ENCODE measurements at regions not wholly inside any gene's neighbourhood (a gene's known extent, or its start where the extent isn't known, plus 50 kb on each side); places are given as distances from the start of the nearest gene placed in this dataset.
"Not testable (repeated sequence)": the region's sequence is repeated elsewhere in the genome, so short reads cannot be mapped to it uniquely, and the experiment has no call there.

- no peaks in the 10 kb centered on the region for H3K27me3 Mint-ChIP-seq
- no peak for TF ChIP-seq CTCF (IDR thresholded peaks at IDR 0.05; ENCODE audit: unreplicated experiment)
- no peaks in the 10 kb centered on the region for H3K36me3 Mint-ChIP-seq (ENCODE audit: insufficient read depth)
- no peaks in the 10 kb centered on the region for H3K4me1 Mint-ChIP-seq (ENCODE audit: low read depth)
- no peak overlapping the region for H3K27ac Mint-ChIP-seq
- H3K4me3 Mint-ChIP-seq (ENCODE audit: low read depth): no peak overlapping the region
- H3K9me3 Mint-ChIP-seq (ENCODE audit: low read depth): peaks cover 2% of the 10 kb centered on the region
- no peak for DNase-seq (ENCODE audit: low spot score, unreplicated experiment)
These were observed 156.2 kb downstream of the NFKBIZ start for GRCh38 chr3:102005551-102005950.

GRCh38 chr3:102006812-102007485 is 157.6 kb downstream of the NFKBIZ start:
- Mint-ChIP-seq H3K4me3 (ENCODE audit: low read depth) (no peak overlapping the region), H3K27me3 (no peaks in the 10 kb centered on the region), H3K36me3 (ENCODE audit: insufficient read depth) (no peaks in the 10 kb centered on the region), H3K4me1 (ENCODE audit: low read depth) (no peaks in the 10 kb centered on the region), H3K9me3 (ENCODE audit: low read depth) (peaks cover 7% of the 10 kb centered on the region), H3K27ac (no peak overlapping the region)
- TF ChIP-seq CTCF (IDR thresholded peaks at IDR 0.05; ENCODE audit: unreplicated experiment): no peak
- no peak for DNase-seq (ENCODE audit: low spot score, unreplicated experiment)

- H3K27me3 Mint-ChIP-seq; DNase-seq (ENCODE audit: low spot score, unreplicated experiment); H3K36me3 Mint-ChIP-seq (ENCODE audit: insufficient read depth); H3K4me3 Mint-ChIP-seq (ENCODE audit: low read depth); H3K4me1 Mint-ChIP-seq (ENCODE audit: low read depth); H3K27ac Mint-ChIP-seq: not testable (repeated sequence)
- H3K9me3 Mint-ChIP-seq (ENCODE audit: low read depth): peaks cover 11% of the 10 kb centered on the region
These were observed 159.1 kb downstream of the NFKBIZ start for GRCh38 chr3:102008436-102008835.

- H3K36me3 Mint-ChIP-seq (ENCODE audit: insufficient read depth): no peaks in the 10 kb centered on the region
- no peaks in the 10 kb centered on the region for H3K4me1 Mint-ChIP-seq (ENCODE audit: low read depth)
- H3K27ac Mint-ChIP-seq: no peak overlapping the region
- peaks cover 3% of the 10 kb centered on the region for H3K27me3 Mint-ChIP-seq
- peaks cover 4% of the 10 kb centered on the region for H3K9me3 Mint-ChIP-seq (ENCODE audit: low read depth)
- TF ChIP-seq CTCF (IDR thresholded peaks at IDR 0.05; ENCODE audit: unreplicated experiment): no peak
- H3K4me3 Mint-ChIP-seq (ENCODE audit: low read depth): no peak overlapping the region
- DNase-seq (ENCODE audit: low spot score, unreplicated experiment): no peak
These were observed 167.1 kb downstream of the NFKBIZ start for GRCh38 chr3:102016417-102016816.

- no peak overlapping the region for H3K27ac Mint-ChIP-seq
- peaks cover under 1% of the 10 kb centered on the region for H3K9me3 Mint-ChIP-seq (ENCODE audit: low read depth)
- H3K36me3 Mint-ChIP-seq (ENCODE audit: insufficient read depth): no peaks in the 10 kb centered on the region
- no peak for TF ChIP-seq CTCF (IDR thresholded peaks at IDR 0.05; ENCODE audit: unreplicated experiment)
- no peaks in the 10 kb centered on the region for H3K4me1 Mint-ChIP-seq (ENCODE audit: low read depth)
- peaks cover 3% of the 10 kb centered on the region for H3K27me3 Mint-ChIP-seq
- no peak overlapping the region for H3K4me3 Mint-ChIP-seq (ENCODE audit: low read depth)
- DNase-seq (ENCODE audit: low spot score, unreplicated experiment): no peak
These were observed 168.5 kb downstream of the NFKBIZ start for GRCh38 chr3:102017784-102018183.

- DNase-seq (ENCODE audit: low spot score, unreplicated experiment): no peak
- H3K27ac Mint-ChIP-seq: no peak overlapping the region
- no peaks in the 10 kb centered on the region for H3K36me3 Mint-ChIP-seq (ENCODE audit: insufficient read depth)
- TF ChIP-seq CTCF (IDR thresholded peaks at IDR 0.05; ENCODE audit: unreplicated experiment): no peak
- H3K27me3 Mint-ChIP-seq: peaks cover 3% of the 10 kb centered on the region
- H3K4me1 Mint-ChIP-seq (ENCODE audit: low read depth): no peaks in the 10 kb centered on the region
- no peak overlapping the region for H3K4me3 Mint-ChIP-seq (ENCODE audit: low read depth)
- no peaks in the 10 kb centered on the region for H3K9me3 Mint-ChIP-seq (ENCODE audit: low read depth)
These were observed 169.2 kb downstream of the NFKBIZ start for GRCh38 chr3:102018551-102018950.

Data from progenitor cell of endocrine pancreas (in vitro differentiated cells).